ACC112 (cell line): ENCODE measurements at regions not wholly inside any gene's neighbourhood (a gene's known extent, or its start where the extent isn't known, plus 50 kb on each side); places are given as distances from the start of the nearest gene placed in this dataset.

ENCODE experiments used
- H2AFZ ChIP-seq: fragments of 200-600 bp; sonication (generic); one replicate; pipeline ENCODE4 v1.6.0; 2017; ENCODE audit warnings: antibody characterized with exemption, low read length; ENCODE audit not compliant: unreplicated experiment
- H3K27ac ChIP-seq: fragments of 200-600 bp; sonication (generic); 2 replicates; pipeline ENCODE4 v1.5.1; 2014; ENCODE audit warnings: low read depth, mild to moderate bottlenecking, antibody characterized with exemption, low read length, moderate library complexity
- H3K27me3 ChIP-seq: fragments of 200-600 bp; sonication (generic); 2 replicates; pipeline ENCODE4 v1.6.1; 2014; ENCODE audit warnings: mild to moderate bottlenecking, antibody characterized with exemption, low read length, moderate library complexity, mixed read lengths; ENCODE audit not compliant: insufficient read depth
- H3K36me3 ChIP-seq: fragments of 200-600 bp; sonication (generic); 2 replicates; pipeline ENCODE4 v1.6.1; 2016; ENCODE audit warnings: mild to moderate bottlenecking, antibody characterized with exemption, low read length, moderate library complexity, mixed read lengths; ENCODE audit not compliant: insufficient read depth
- H3K4me1 ChIP-seq: fragments of 200-600 bp; sonication (generic); one replicate; pipeline ENCODE4 v1.6.1; 2016; ENCODE audit warnings: low read length, mixed read lengths; ENCODE audit not compliant: insufficient read depth, unreplicated experiment, control insufficient read depth
- H3K4me3 ChIP-seq: fragments of 200-600 bp; sonication (generic); 2 replicates; pipeline ENCODE4 v1.5.1; 2014; ENCODE audit warnings: mild to moderate bottlenecking, low read depth, low read length
- H3K79me2 ChIP-seq: fragments of 200-600 bp; sonication (generic); one replicate; pipeline ENCODE4 v1.6.0; 2016; ENCODE audit warnings: low read length; ENCODE audit not compliant: control insufficient read depth, unreplicated experiment, insufficient read depth

- H2AFZ ChIP-seq: no peak overlapping the region
- H3K36me3 ChIP-seq: no peaks in the 10 kb centered on the region
- H3K27me3 ChIP-seq: no peaks in the 10 kb centered on the region
- H3K4me1 ChIP-seq: peaks cover 3% of the 10 kb centered on the region
- no peaks in the 10 kb centered on the region for H3K79me2 ChIP-seq
- no peak overlapping the region for H3K4me3 ChIP-seq
- no peak overlapping the region for H3K27ac ChIP-seq
Observed at GRCh38 chr1:56152635-56153034, 426.7 kb downstream of the PLPP3 start.

- no peaks in the 10 kb centered on the region for H3K27me3 ChIP-seq
- H2AFZ ChIP-seq: no peak overlapping the region
- no peak overlapping the region for H3K27ac ChIP-seq
- H3K4me1 ChIP-seq: peaks cover 10% of the 10 kb centered on the region
- H3K36me3 ChIP-seq: no peaks in the 10 kb centered on the region
- H3K4me3 ChIP-seq: no peak overlapping the region
- H3K79me2 ChIP-seq: no peaks in the 10 kb centered on the region
Observed at GRCh38 chr1:56151402-56151801, 428.0 kb downstream of the PLPP3 start.

GRCh38 chr1:56150441-56151215 is 428.7 kb downstream of the PLPP3 start:
- Histone ChIP-seq H3K27ac (no peak overlapping the region), H3K79me2 (no peaks in the 10 kb centered on the region), H3K36me3 (no peaks in the 10 kb centered on the region), H3K4me3 (no peak overlapping the region), H2AFZ (no peak overlapping the region), H3K27me3 (no peaks in the 10 kb centered on the region), H3K4me1 (peaks cover 14% of the 10 kb centered on the region)

GRCh38 chr1:56149761-56150160 is 429.6 kb downstream of the PLPP3 start:
- Histone ChIP-seq H3K4me1 (peaks cover 14% of the 10 kb centered on the region), H3K4me3 (no peak overlapping the region), H3K27me3 (no peaks in the 10 kb centered on the region), H3K36me3 (no peaks in the 10 kb centered on the region), H2AFZ (no peak overlapping the region), H3K27ac (no peak overlapping the region), H3K79me2 (no peaks in the 10 kb centered on the region)

GRCh38 chr1:56148326-56149193 is 430.8 kb downstream of the PLPP3 start:
- Histone ChIP-seq H3K4me3 (no peak overlapping the region), H3K79me2 (no peaks in the 10 kb centered on the region)

GRCh38 chr1:56147459-56147858 is 431.9 kb downstream of the PLPP3 start:
- Histone ChIP-seq H3K4me3 (no peak overlapping the region), H3K27ac (no peak overlapping the region), H3K36me3 (no peaks in the 10 kb centered on the region), H3K4me1 (peaks cover 11% of the 10 kb centered on the region), H3K27me3 (no peaks in the 10 kb centered on the region), H2AFZ (no peak overlapping the region), H3K79me2 (no peaks in the 10 kb centered on the region)

More at GRCh38 chr1:56148326-56149193, 430.8 kb downstream of the PLPP3 start:
- H3K27me3 ChIP-seq: no peaks in the 10 kb centered on the region
- H3K4me1 ChIP-seq: peaks cover 14% of the 10 kb centered on the region
- H3K27ac ChIP-seq: no peak overlapping the region
- H2AFZ ChIP-seq: no peak overlapping the region
- H3K36me3 ChIP-seq: no peaks in the 10 kb centered on the region

- Histone ChIP-seq H3K79me2 (no peaks in the 10 kb centered on the region), H3K36me3 (no peaks in the 10 kb centered on the region)
Observed at GRCh38 chr1:56147034-56147433, 432.3 kb downstream of the PLPP3 start.

GRCh38 chr1:56146449-56146848 is 432.9 kb downstream of the PLPP3 start:
- Histone ChIP-seq H3K27ac (no peak overlapping the region), H2AFZ (no peak overlapping the region), H3K79me2 (no peaks in the 10 kb centered on the region), H3K4me3 (no peak overlapping the region), H3K4me1 (peaks cover 11% of the 10 kb centered on the region), H3K36me3 (no peaks in the 10 kb centered on the region), H3K27me3 (no peaks in the 10 kb centered on the region)

More at GRCh38 chr1:56147034-56147433, 432.3 kb downstream of the PLPP3 start:
- no peak overlapping the region for H2AFZ ChIP-seq
- H3K27me3 ChIP-seq: no peaks in the 10 kb centered on the region
- H3K4me1 ChIP-seq: peaks cover 11% of the 10 kb centered on the region
- no peak overlapping the region for H3K27ac ChIP-seq
- no peak overlapping the region for H3K4me3 ChIP-seq

GRCh38 chr1:56145581-56145980 is 433.8 kb downstream of the PLPP3 start:
- H3K27ac ChIP-seq: no peak overlapping the region
- no peaks in the 10 kb centered on the region for H3K79me2 ChIP-seq
- H3K4me3 ChIP-seq: no peak overlapping the region
- peaks cover 11% of the 10 kb centered on the region for H3K4me1 ChIP-seq
- H2AFZ ChIP-seq: no peak overlapping the region
- H3K27me3 ChIP-seq: no peaks in the 10 kb centered on the region
- H3K36me3 ChIP-seq: no peaks in the 10 kb centered on the region

- no peak overlapping the region for H3K27ac ChIP-seq
- H3K27me3 ChIP-seq: no peaks in the 10 kb centered on the region
- H2AFZ ChIP-seq: no peak overlapping the region
- no peak overlapping the region for H3K4me3 ChIP-seq
- H3K4me1 ChIP-seq: peaks cover 19% of the 10 kb centered on the region
- H3K36me3 ChIP-seq: no peaks in the 10 kb centered on the region
- H3K79me2 ChIP-seq: no peaks in the 10 kb centered on the region
Observed at GRCh38 chr1:56142301-56142700, 437.1 kb downstream of the PLPP3 start.
